K562 (cell line): ENCODE measurements at regions not wholly inside any gene's neighbourhood (a gene's known extent, or its start where the extent isn't known, plus 50 kb on each side); places are given as distances from the start of the nearest gene placed in this dataset.

Experiments
- ATAC-seq: fragments of 200-7000 bp; cut with Tn5 transposase; 3 replicates; pipeline ENCODE4 v1.9.1; 2020; ENCODE audit warnings: moderate library complexity
- BruUV-seq: library from RNA; stranded (reverse); fragments of 400-500 nt; replicated peaks from 2 replicates; lab custom pipeline; 2021; lab: Mats Ljungman, UMichigan
- CTCF ChIA-PET: fragments of 300-600 bp; formaldehyde crosslinking; extraction: SDS; loops from one replicate; lab custom pipeline; 2021; ENCODE audit warnings: low intra/inter-chr PET ratio; lab: Yijun Ruan, JAX
- POLR2A ChIA-PET: fragments of 300-600, 350-650 bp; sonication (Branson Sonifier 250); formaldehyde crosslinking; extraction: SDS; loops from one replicate; lab custom pipeline; 2021; ENCODE audit warnings: antibody characterized with exemption, inconsistent platforms; lab: Yijun Ruan, JAX
- DNase-seq, 4 experiments: peaks; one replicate each; pipeline versions ENCODE4 v3.0.0 to v3.0.0-alpha.2; 2011 to 2018; ENCODE audit warnings: low spot score in 3 of 4, mixed read lengths in 3 of 4; ENCODE audit errors: extremely low read depth in 1 of 4
- FAIRE-seq: peaks from 2 replicates; lab custom pipeline; 2011; peaks lifted over from hg19 to GRCh38; lab: Jason Lieb, UNC
- H2AFZ ChIP-seq: 2 replicates; pipeline ENCODE4 v1.6.0; 2011; ENCODE audit warnings: low read depth, low read length, control low read depth, inconsistent platforms
- H3K27ac ChIP-seq: fragments of 200-600 bp; 3 replicates; pipeline ENCODE4 v1.8.0; 2011; ENCODE audit warnings: low read depth, mild to moderate bottlenecking, control low read depth, inconsistent platforms, low read length, moderate library complexity, mixed read lengths; ENCODE audit errors: extremely low read depth
- H3K27me3 ChIP-seq, 2 experiments: fragments of 300-600 bp in 1 of 2; 2 replicates in 1 of 2; 3 replicates in 1 of 2; pipeline versions ENCODE4 v1.6.0 to v1.8.0; 2011; ENCODE audit warnings: inconsistent platforms in 2 of 2, low read length in 2 of 2, mild to moderate bottlenecking in 1 of 2, mixed read lengths in 1 of 2, moderate library complexity in 1 of 2; ENCODE audit not compliant: control insufficient read depth in 2 of 2, insufficient read depth in 2 of 2
- H3K36me3 ChIP-seq: fragments of 300-600 bp; 3 replicates; pipeline ENCODE4 v1.8.0; 2011; ENCODE audit warnings: mild to moderate bottlenecking, low read length, inconsistent platforms; ENCODE audit not compliant: control insufficient read depth, insufficient read depth
- H3K4me1 ChIP-seq, 2 experiments: fragments of 200-600 bp in 1 of 2; replicated peaks in 1 of 2; 2 replicates in 1 of 2; 3 replicates in 1 of 2; pipeline versions ENCODE4 v1.5.1 to v1.8.0; 2011; ENCODE audit warnings: inconsistent platforms in 2 of 2, low read length in 2 of 2, mild to moderate bottlenecking in 1 of 2, mixed read lengths in 1 of 2, moderate library complexity in 1 of 2; ENCODE audit not compliant: control insufficient read depth in 2 of 2, insufficient read depth in 2 of 2
- H3K4me2 ChIP-seq: 2 replicates; pipeline ENCODE4 v1.6.1; 2011; ENCODE audit warnings: low read length, control low read depth, inconsistent platforms, mixed read lengths; ENCODE audit not compliant: insufficient read depth
- H3K4me3 ChIP-seq: fragments of 200-600 bp; sonication (generic), shearing (Covaris generic); 2 replicates; pipeline ENCODE4 v1.5.1; 2016; ENCODE audit warnings: control low read depth, inconsistent platforms
- H3K79me2 ChIP-seq: fragments of 200-600 bp; 3 replicates; pipeline ENCODE4 v1.8.0; 2011; ENCODE audit warnings: low read length, inconsistent platforms; ENCODE audit not compliant: control insufficient read depth, insufficient read depth
- H3K9ac ChIP-seq, 2 experiments: 2 replicates each; pipeline versions ENCODE4 v1.6.0 to v1.6.1; 2011; ENCODE audit warnings: low read depth in 2 of 2, low read length in 2 of 2, control low read depth in 1 of 2, inconsistent platforms in 1 of 2, mild to moderate bottlenecking in 1 of 2, mixed read lengths in 1 of 2; ENCODE audit not compliant: insufficient read depth in 1 of 2
- H3K9me1 ChIP-seq: one replicate; pipeline ENCODE4 v1.6.0; 2011; ENCODE audit warnings: inconsistent platforms, mild to moderate bottlenecking, low read length, moderate library complexity; ENCODE audit not compliant: control insufficient read depth, insufficient read depth
- H3K9me3 ChIP-seq: replicated peaks from 2 replicates; pipeline ENCODE4 v1.5.1; 2011; ENCODE audit warnings: low read depth, low read length, inconsistent platforms; ENCODE audit not compliant: control insufficient read depth, insufficient read depth
- H4K20me1 ChIP-seq: replicated peaks from 2 replicates; pipeline ENCODE4 v1.6.1; 2011; ENCODE audit warnings: low read length, inconsistent platforms, mixed read lengths; ENCODE audit not compliant: control insufficient read depth, insufficient read depth
- GATAD2A ChIP-seq: fragments of 450-650 bp; IDR thresholded peaks from 2 replicates; pipeline ENCODE4 v1.6.1; 2017
- NFIX ChIP-seq: fragments of 250-450 bp; sonication (Bioruptor Pico); IDR thresholded peaks from 2 replicates; pipeline ENCODE4 v1.4.0; 2020; ENCODE audit warnings: low read depth, mild to moderate bottlenecking, moderate library complexity
- RB1 ChIP-seq: fragments of 450-650 bp; IDR thresholded peaks from 2 replicates; pipeline ENCODE4 v1.6.1; 2017; ENCODE audit warnings: low read depth, mild to moderate bottlenecking
- RBFOX2 ChIP-seq: fragments of 200-400 bp; formaldehyde crosslinking; IDR thresholded peaks from 2 replicates; pipeline ENCODE4 v1.6.1; 2017; ENCODE audit warnings: low read depth, mild to moderate bottlenecking, low read length, moderate library complexity
- RBM34 ChIP-seq: fragments of 200-400 bp; formaldehyde crosslinking; IDR thresholded peaks from 2 replicates; pipeline ENCODE4 v1.6.1; 2018; ENCODE audit warnings: low read length, borderline replicate concordance; ENCODE audit not compliant: insufficient read depth
- SMC3 ChIP-seq: conservative IDR thresholded peaks from 2 replicates; pipeline ENCODE4 v1.6.1; 2011; ENCODE audit warnings: low read depth, low read length, improper control_type of control experiment; ENCODE audit not compliant: insufficient read depth
- TFE3 ChIP-seq: fragments of 450-650 bp; formaldehyde crosslinking; IDR thresholded peaks from 2 replicates; pipeline ENCODE4 v1.4.0; 2020; ENCODE audit warnings: mild to moderate bottlenecking, mixed read lengths
- U2AF1 ChIP-seq: fragments of 200-400 bp; formaldehyde crosslinking; optimal IDR thresholded peaks from 2 replicates; pipeline ENCODE3; 2017; ENCODE audit warnings: mild to moderate bottlenecking, low read depth, low read length, moderate library complexity
- ZFX ChIP-seq: sonication (generic); formaldehyde crosslinking; IDR thresholded peaks from 2 replicates; pipeline ENCODE4 v1.8.0; 2022; ENCODE audit warnings: mild to moderate bottlenecking, missing genetic modification reagents, moderate library complexity
- ZNF239 ChIP-seq: fragments of 250-450 bp; sonication (Bioruptor Pico); IDR thresholded peaks from 2 replicates; pipeline ENCODE4 v1.4.0; 2020; ENCODE audit warnings: mild to moderate bottlenecking
- ZNF740 ChIP-seq, 3 experiments: fragments of 200-800 bp in 1 of 3; sonication (Bioruptor generic) in 1 of 3; sonication (generic) in 1 of 3; formaldehyde crosslinking in 1 of 3; IDR thresholded peaks; 2 replicates each; pipeline versions ENCODE4 v1.6.1 to v1.8.0; 2016 to 2022; ENCODE audit warnings: mild to moderate bottlenecking in 2 of 3, missing compliant biosample characterization in 2 of 3, missing genetic modification characterization in 2 of 3, missing genetic modification reagents in 1 of 3
- WGBS: fragments of 100-300 bp; shearing (Covaris generic); methylation state at CpG from one replicate; pipeline ENCODE4 v1.1.6; 2016; ENCODE audit warnings: low coverage, mixed read lengths; ENCODE audit not compliant: insufficient coverage; ENCODE audit errors: missing lambda C conversion rate; 5-methylcytosine and 5-hydroxymethylcytosine counted together
- in situ Hi-C: fragments of 300-500 bp; cut with MboI; formaldehyde crosslinking; loops from 4 replicates; pipeline ENCODE4 v1.15.0; 2018; ENCODE audit warnings: inconsistent platforms, mixed read lengths
- intact Hi-C: fragments of 100-400 bp; cut with micrococcal nuclease; formaldehyde crosslinking; loops from 2 replicates; pipeline ENCODE4 v1.14.2; 2022

- TF ChIP-seq ZNF740 (CRISPR knock-in tag; IDR thresholded peaks at IDR 0.05), result no peak
- no peak for TF ChIP-seq ZNF740 (tag; IDR thresholded peaks at IDR 0.05)
- no peak for TF ChIP-seq RB1
- no peak for TF ChIP-seq ZNF239
- TF ChIP-seq RBFOX2, result no peak
- TF ChIP-seq TFE3, result no peak
- TF ChIP-seq RBM34, result no peak
- TF ChIP-seq ZFX, result no peak
- no peak for TF ChIP-seq NFIX (CRISPR knock-in tag)
These were observed 120.4 kb upstream of the MAP3K7 start (continued) for GRCh38 chr6:90707246-90707645.

- H3K4me3 ChIP-seq, result no peak overlapping the region
- ATAC-seq (no peak), DNase-seq (no peak), FAIRE-seq (no peak)
- no peak overlapping the region for H3K9ac ChIP-seq
- CTCF ChIA-PET, result no interaction called here
- 2% methylated on average over 7 of the region's 7 CpGs for WGBS
- no peaks in the 10 kb centered on the region for H4K20me1 ChIP-seq
- no peaks in the 10 kb centered on the region for H3K36me3 ChIP-seq
- H3K27me3 ChIP-seq, result no peaks in the 10 kb centered on the region
- no peak overlapping the region for H2AFZ ChIP-seq
- no TSS peak for BruUV-seq
- no peak overlapping the region for H3K4me2 ChIP-seq
- no peaks in the 10 kb centered on the region for H3K9me1 ChIP-seq
- POLR2A ChIA-PET, result no interaction called here
- no peaks in the 10 kb centered on the region for H3K79me2 ChIP-seq
- TF ChIP-seq GATAD2A, result no peak
- TF ChIP-seq U2AF1, result no peak
- TF ChIP-seq SMC3, result no peak
- no peaks in the 10 kb centered on the region for H3K9me3 ChIP-seq
- in situ Hi-C loops, result no loop called here
- H3K4me1 ChIP-seq, result no peaks in the 10 kb centered on the region
- intact Hi-C loops, result no loop called here
- H3K27ac ChIP-seq, result no peak overlapping the region
These were observed 116.5 kb upstream of the MAP3K7 start for GRCh38 chr6:90703336-90703735.
